NB4 (cell line): ENCODE measurements at regions not wholly inside any gene's neighbourhood (a gene's known extent, or its start where the extent isn't known, plus 50 kb on each side); places are given as distances from the start of the nearest gene placed in this dataset.

ENCODE experiments used
- MYC ChIP-seq: IDR thresholded peaks from 2 replicates; pipeline ENCODE4 v1.6.1; 2011; ENCODE audit warnings: low read depth, low read length
- POLR2A ChIP-seq: IDR thresholded peaks from 2 replicates; pipeline ENCODE4 v1.6.1; 2011; ENCODE audit warnings: mild to moderate bottlenecking; ENCODE audit not compliant: insufficient read length; ENCODE audit errors: extremely low read depth
- TF ChIP-seq, protein P1 (sequence below): IDR thresholded peaks from one replicate; pipeline ENCODE4 v1.5.1; 2012; ENCODE audit warnings: low read depth, low read length
- TF ChIP-seq, protein P2 (sequence below): IDR thresholded peaks from 2 replicates; pipeline ENCODE4 v1.6.1; 2011; ENCODE audit warnings: low read depth, low read length

DNA sequence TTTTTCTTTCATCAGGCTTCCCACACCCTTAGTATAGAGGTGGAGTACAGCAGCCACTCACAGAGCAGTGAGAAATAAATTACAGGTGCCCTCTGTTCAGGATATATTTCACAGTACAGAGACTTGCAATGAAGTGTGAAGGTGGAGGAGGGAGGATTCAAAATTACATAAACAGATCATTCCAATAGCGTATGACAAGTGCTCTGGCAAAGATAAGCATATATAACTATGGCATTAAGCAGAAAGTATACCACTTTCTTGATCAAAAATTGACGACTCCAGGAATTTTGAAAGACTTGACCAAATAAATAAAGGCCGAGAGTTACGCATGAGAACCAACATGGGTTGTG is 108.7 kb downstream of the GPX5 start:
- TF ChIP-seq, protein P1, sequence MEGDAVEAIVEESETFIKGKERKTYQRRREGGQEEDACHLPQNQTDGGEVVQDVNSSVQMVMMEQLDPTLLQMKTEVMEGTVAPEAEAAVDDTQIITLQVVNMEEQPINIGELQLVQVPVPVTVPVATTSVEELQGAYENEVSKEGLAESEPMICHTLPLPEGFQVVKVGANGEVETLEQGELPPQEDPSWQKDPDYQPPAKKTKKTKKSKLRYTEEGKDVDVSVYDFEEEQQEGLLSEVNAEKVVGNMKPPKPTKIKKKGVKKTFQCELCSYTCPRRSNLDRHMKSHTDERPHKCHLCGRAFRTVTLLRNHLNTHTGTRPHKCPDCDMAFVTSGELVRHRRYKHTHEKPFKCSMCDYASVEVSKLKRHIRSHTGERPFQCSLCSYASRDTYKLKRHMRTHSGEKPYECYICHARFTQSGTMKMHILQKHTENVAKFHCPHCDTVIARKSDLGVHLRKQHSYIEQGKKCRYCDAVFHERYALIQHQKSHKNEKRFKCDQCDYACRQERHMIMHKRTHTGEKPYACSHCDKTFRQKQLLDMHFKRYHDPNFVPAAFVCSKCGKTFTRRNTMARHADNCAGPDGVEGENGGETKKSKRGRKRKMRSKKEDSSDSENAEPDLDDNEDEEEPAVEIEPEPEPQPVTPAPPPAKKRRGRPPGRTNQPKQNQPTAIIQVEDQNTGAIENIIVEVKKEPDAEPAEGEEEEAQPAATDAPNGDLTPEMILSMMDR: no peak
- TF ChIP-seq POLR2A: no peak
- TF ChIP-seq, protein P2, sequence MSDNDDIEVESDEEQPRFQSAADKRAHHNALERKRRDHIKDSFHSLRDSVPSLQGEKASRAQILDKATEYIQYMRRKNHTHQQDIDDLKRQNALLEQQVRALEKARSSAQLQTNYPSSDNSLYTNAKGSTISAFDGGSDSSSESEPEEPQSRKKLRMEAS: no peak
- TF ChIP-seq MYC: no peak
